ENCODE measurements at regions not wholly inside any gene's neighbourhood (a gene's known extent, or its start where the extent isn't known, plus 50 kb on each side); places are given as distances from the start of the nearest gene placed in this dataset.

- TF ChIP-seq HSF1 (IDR thresholded peaks at IDR 0.05; ENCODE audit: low read depth, low read length) = no peak
- TF ChIP-seq KLF5 (IDR thresholded peaks at IDR 0.05; ENCODE audit: partially characterized antibody) = no peak
- TF ChIP-seq PRDM15 (CRISPR knock-in tag; IDR thresholded peaks at IDR 0.05) = no peak
- no peak for TF ChIP-seq IKZF2 (IDR thresholded peaks at IDR 0.05)
- TF ChIP-seq TCF3 (IDR thresholded peaks at IDR 0.05; ENCODE audit: borderline replicate concordance, insufficient read depth, low read depth, low read length) = no peak
- no peak for TF ChIP-seq NR2C1 (IDR thresholded peaks at IDR 0.05)
- TF ChIP-seq LARP7 (IDR thresholded peaks at IDR 0.05) = no peak
Observed at GRCh38 chr4:130603043-130603442, 1507.1 kb downstream of the C4orf33 start (continued).

DNA sequence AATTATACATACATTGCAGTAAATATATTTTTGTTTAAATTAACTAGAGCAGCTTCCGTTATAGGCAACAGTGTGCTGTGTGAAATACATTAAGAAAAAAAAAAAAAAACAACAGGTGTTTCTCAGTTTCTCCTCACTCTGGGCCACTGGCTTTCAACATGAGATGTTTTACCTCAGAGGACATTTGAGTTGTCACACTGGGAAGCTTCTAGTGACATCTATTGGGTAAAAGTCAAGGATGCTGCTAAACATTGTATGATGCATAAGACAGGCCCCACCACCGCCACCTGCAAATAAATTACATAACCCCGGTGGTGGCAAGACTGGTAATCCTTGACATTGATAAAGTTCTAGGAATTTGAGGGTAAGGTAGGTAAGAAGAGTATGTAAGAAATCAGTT is 1512.2 kb downstream of the C4orf33 start:
- POLR2A ChIA-PET = interaction anchor here (1.0 kb wide), 1 partner anchor 12 kb away, joined by 3 read pairs; no protein-coding TSS in a partner anchor
- no peak for TF ChIP-seq NFIC (IDR thresholded peaks at IDR 0.05; ENCODE audit: low read depth, low read length)
- TF ChIP-seq, protein P1, sequence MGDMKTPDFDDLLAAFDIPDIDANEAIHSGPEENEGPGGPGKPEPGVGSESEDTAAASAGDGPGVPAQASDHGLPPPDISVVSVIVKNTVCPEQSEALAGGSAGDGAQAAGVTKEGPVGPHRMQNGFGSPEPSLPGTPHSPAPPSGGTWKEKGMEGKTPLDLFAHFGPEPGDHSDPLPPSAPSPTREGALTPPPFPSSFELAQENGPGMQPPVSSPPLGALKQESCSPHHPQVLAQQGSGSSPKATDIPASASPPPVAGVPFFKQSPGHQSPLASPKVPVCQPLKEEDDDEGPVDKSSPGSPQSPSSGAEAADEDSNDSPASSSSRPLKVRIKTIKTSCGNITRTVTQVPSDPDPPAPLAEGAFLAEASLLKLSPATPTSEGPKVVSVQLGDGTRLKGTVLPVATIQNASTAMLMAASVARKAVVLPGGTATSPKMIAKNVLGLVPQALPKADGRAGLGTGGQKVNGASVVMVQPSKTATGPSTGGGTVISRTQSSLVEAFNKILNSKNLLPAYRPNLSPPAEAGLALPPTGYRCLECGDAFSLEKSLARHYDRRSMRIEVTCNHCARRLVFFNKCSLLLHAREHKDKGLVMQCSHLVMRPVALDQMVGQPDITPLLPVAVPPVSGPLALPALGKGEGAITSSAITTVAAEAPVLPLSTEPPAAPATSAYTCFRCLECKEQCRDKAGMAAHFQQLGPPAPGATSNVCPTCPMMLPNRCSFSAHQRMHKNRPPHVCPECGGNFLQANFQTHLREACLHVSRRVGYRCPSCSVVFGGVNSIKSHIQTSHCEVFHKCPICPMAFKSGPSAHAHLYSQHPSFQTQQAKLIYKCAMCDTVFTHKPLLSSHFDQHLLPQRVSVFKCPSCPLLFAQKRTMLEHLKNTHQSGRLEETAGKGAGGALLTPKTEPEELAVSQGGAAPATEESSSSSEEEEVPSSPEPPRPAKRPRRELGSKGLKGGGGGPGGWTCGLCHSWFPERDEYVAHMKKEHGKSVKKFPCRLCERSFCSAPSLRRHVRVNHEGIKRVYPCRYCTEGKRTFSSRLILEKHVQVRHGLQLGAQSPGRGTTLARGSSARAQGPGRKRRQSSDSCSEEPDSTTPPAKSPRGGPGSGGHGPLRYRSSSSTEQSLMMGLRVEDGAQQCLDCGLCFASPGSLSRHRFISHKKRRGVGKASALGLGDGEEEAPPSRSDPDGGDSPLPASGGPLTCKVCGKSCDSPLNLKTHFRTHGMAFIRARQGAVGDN (IDR thresholded peaks at IDR 0.05) = no peak
- TF ChIP-seq ZBTB33 (IDR thresholded peaks at IDR 0.05) = no peak
- TF ChIP-seq POU2F2 (IDR thresholded peaks at IDR 0.05; ENCODE audit: borderline replicate concordance, low read depth, low read length) = no peak
- no peak for TF ChIP-seq ESRRA (IDR thresholded peaks at IDR 0.05; ENCODE audit: low read length)

More for the DNA sequence above, 1512.2 kb downstream of the C4orf33 start:
- ChIA-PET CTCF (interaction anchor here (0.9 to 1.4 kb wide), 3 partner anchors 11 to 45 kb away, joined by 3 to 4 read pairs (median 4); no protein-coding TSS in a partner anchor), RAD21 (ENCODE audit: unreplicated experiment) (interaction anchor here (1.3 kb wide), 1 partner anchor 44 kb away, joined by 5 read pairs; no protein-coding TSS in a partner anchor), SMC1A (ENCODE audit: uncharacterized antibody, unreplicated experiment) (interaction anchor here (1.2 to 1.8 kb wide), 6 partner anchors 10 to 74 kb away, joined by 3 to 8 read pairs (median 4); no protein-coding TSS in a partner anchor)
- 58% methylated on average over 3 of the region's 3 CpGs for WGBS (ENCODE audit: insufficient coverage, insufficient replicate concordance, low lambda C conversion rate, missing lambda C conversion rate)
- H3K36me3 ChIP-seq (ENCODE audit: control insufficient read depth in 2 of 2, insufficient read depth in 2 of 2, low read length in 1 of 2) = no peaks in the 10 kb centered on the region
- FAIRE-seq = no peak
- H3K9ac ChIP-seq (ENCODE audit: control insufficient read depth, insufficient read depth, low read length) = no peak overlapping the region
- no peaks in the 10 kb centered on the region for H4K20me1 ChIP-seq (ENCODE audit: control insufficient read depth, insufficient read depth)
- H3K4me3 ChIP-seq = no peak overlapping the region
- no peak; the same call in 2 of the 3 replicates for ATAC-seq
- no peaks in the 10 kb centered on the region for H3K27me3 ChIP-seq (replicated peaks in 1 of 2; ENCODE audit: control insufficient read depth in 2 of 2, insufficient read depth in 2 of 2, low read length in 1 of 2)
- no peaks in the 10 kb centered on the region for H3K79me2 ChIP-seq (ENCODE audit: control insufficient read depth, insufficient read depth, low read length)
- intact Hi-C loops (cut with micrococcal nuclease; ENCODE audit: unreplicated experiment) (no loop called here), in situ Hi-C loops (cut with MboI) (no loop called here)
- no peak overlapping the region for H3K27ac ChIP-seq (ENCODE audit: control insufficient read depth, insufficient read depth)
- no TSS peak for BruUV-seq (replicated peaks)
- H3K9me3 ChIP-seq (replicated peaks; ENCODE audit: control insufficient read depth, insufficient read depth, low read length) = no peaks in the 10 kb centered on the region
- no peak overlapping the region for H3K4me2 ChIP-seq (ENCODE audit: control insufficient read depth, insufficient read depth)
- H2AFZ ChIP-seq (ENCODE audit: control insufficient read depth, low read depth, low read length) = no peak overlapping the region
- H3K4me1 ChIP-seq (ENCODE audit: control insufficient read depth, insufficient read depth, low read length) = no peaks in the 10 kb centered on the region
- no peak for DNase-seq (ENCODE audit: low read depth, low spot score)

All from GM12878 (cell line).